NK-92 treated with Interleukin-12 subunit alpha and Interleukin-12 subunit beta, amount 100 ng/mL, for 24 hours (cell line): ENCODE measurements at regions not wholly inside any gene's neighbourhood (a gene's known extent, or its start where the extent isn't known, plus 50 kb on each side); places are given as distances from the start of the nearest gene placed in this dataset.

ENCODE experiments used
- DNase-seq: peaks from one replicate; lab custom pipeline; 2025; lab: John Stamatoyannopoulos, UW

DNA sequence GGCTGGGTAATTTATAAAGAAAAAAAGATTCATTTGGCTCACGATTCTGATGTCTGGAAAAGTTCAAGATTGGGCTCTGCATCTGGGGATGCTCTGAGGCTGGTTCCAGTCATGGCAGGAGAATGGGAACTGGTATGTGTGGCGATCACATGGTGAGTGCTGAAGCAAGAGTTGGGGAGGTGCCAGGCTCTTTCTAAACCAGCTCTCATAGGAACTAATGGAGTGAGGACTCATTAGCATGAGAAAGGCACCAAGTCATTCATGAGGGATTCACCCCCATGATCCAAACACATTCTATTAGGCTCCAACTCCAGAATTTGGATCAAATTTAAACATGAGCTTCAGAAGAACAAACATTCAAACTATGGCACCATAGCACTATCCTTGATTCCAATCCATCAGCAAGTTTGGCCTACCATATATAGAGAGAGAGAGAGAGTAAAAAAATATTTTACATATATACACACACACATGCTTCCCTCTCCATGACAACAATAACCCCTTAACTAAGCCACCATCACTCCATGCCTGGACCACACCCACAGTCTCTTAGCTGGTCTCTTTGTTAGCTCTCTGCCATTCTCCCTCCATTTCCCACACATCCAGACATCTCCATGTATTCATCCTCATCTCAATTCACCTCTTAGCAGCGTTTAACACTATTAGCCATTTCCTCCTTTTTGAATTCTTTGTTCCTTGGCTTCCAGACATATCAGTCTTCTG, 57.9 kb downstream of the NPY start:
- no peak for DNase-seq

DNA sequence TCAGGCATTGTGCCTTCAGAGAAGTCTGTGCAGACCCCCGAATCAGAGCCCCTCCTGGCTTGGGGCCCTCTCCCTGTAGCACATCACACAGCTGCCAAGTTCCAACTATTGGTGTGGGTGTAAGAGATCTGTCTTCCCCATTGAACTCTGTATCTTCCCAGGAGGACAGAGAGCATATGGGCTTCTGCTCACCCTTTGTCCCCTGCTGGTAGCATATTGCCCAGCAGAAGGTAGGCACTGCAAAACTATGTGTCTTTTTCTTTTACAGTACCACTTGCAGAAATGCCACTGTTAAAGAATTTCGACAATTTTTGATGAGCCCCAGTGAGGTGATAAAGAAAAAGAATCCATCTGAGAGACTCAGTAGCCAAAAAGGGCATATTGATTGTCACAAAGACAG, 59.6 kb downstream of the NPY start:
- no peak for DNase-seq

DNA sequence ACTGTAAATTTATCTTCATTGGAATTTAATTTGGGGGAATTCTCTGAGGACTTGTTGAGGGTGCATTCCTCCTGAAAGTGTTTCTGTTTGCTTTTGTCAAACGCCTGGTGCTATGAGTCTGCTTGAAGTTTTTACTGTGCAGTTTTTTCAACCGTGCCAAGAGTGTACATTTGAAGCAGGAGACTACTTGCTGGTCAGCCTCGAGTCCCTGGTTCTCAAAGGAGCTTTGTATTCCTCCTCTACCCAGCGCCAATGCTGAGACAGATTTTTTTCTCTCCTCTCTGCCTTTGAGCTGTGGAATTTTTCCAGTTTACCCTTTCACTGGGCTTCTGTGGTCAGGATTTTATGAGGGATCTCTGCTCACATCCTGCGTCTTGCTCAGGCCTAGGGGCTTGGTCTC, 62.1 kb downstream of the NPY start:
- DNase-seq: no peak

GRCh38 chr7:24346716-24347115, 62.7 kb downstream of the NPY start:
- no peak for DNase-seq

- no peak for DNase-seq
Measured at GRCh38 chr7:24349339-24349738, 65.3 kb downstream of the NPY start.

GRCh38 chr7:24354456-24354855, 70.5 kb downstream of the NPY start:
- no peak for DNase-seq

GRCh38 chr7:24356718-24357386, 72.9 kb downstream of the NPY start:
- DNase-seq: no peak

DNA sequence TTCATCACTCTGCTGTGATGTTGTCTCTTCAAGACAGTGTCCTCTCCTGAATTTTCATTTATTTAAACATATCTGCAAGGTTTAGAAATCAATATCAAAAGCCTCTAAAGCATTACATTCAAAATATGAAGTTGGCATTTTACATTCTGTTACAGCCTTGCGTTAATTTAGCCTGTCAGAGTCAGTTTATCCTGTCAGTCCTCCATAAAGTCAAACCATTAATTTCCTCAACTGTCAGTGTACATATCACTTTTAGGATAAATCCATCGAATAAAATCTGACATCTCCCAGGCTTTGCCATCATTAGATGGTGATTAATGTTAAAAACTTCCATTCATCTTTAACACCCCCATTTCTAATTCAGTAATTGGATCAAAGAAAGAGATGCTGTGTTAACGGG, 77.0 kb downstream of the NPY start:
- DNase-seq: no peak

- no peak for DNase-seq
Measured at GRCh38 chr7:24365606-24366005, 81.6 kb downstream of the NPY start.

DNA sequence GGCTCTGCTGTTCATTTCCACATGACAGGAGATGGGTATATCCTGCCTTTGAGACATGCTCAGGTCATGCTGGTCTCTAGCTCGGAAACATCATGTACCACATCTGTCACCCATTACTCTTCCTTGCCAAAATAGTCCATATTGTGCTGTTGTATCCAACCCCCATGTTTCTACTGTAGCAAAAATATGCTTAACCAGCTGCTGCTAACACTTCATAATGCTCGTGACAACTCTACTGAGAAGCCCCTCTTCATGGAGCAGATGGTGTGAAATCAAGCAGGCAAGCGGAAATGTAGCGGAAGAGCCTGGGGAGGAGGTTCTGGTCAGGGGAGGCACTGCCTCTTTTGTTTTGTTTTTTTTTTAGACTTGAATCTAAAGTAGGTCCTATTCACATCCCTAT, 82.9 kb downstream of the NPY start:
- DNase-seq: no peak

DNA sequence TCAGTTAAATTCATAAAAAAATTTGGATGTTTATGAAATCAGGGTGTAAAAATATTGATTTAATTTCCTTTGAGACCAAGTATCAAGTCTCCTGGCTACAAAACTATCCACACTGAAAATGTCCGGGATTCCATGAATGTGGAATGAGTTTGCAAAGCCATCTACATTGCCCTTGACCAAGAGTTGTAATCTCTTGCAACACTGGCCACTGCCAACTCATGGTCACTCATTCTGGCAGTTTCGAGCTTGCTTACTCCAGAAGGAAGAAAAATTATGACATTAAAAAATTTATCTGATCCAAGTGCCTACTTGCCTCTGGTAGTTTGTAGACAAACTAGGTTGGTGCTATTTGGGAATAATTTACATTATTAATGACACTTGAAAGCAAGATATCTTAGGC, 84.2 kb downstream of the NPY start:
- DNase-seq: no peak

- no peak for DNase-seq
Measured at GRCh38 chr7:24370541-24370940, 86.6 kb downstream of the NPY start.

- DNase-seq: no peak
Measured at GRCh38 chr7:24372961-24373955, 89.3 kb downstream of the NPY start.

DNA sequence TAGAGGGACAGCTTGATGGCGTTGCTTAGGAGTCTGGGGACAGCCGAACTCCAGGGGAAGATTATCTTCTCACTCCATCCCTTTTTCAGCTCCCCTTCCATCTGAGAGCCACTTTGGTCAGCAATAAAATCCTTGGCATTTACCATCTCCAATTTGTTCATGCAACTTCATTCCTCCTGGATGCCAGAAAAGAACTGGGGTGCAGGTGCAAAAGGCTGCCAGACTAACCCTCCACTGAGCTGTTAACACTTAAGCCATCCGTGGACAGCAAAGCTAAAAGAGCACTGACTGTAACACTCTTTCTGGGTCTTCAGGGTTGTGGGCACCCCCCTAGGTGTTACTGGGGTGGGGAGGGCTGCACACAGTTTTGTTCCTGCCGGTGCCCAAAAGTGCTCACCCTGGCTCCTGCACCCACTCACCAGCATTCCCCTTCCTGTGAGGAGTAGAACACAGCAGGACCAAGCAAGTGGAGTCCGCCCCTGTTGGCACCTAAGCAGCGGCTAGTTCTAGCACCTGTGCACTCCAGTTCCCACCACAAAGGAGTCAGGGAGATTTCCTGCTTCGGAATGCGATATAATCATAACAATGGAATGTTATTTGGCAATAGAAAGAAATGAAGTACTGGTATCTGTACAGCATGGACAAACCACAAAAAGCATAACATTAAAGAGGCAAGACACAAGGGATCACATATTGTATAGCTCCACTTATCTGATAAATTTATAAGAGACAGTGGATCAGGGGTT, 95.1 kb downstream of the NPY start:
- no peak for DNase-seq

DNA sequence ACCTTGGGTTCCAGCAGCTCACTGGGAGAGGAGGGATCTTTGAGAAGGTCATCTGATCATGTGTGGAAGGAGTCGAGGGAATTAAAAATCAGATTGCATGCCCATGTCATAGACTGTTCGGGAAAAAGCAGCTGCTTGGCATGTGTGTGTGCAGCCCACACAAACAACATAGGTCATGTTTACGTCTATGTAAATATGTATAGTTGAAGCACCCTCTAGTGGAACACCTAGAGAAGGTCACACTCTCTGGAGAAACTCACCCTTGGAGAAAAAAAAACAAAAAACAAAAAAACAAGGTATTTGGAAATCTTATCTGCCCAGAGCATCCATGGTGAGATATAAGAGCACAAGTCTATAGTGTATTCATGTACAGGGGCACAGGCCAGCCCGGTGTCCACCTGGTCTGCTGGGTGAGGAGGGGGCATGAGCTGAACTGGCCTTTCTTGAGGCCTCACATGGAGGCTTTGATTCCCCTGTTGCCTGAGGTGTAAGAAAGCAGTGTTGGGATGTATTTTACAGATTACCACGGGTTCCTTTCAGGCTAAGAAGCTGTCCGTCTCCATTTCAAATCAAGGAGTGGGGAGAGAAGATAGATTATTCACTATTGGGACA, 98.0 kb downstream of the NPY start:
- DNase-seq: no peak

DNA sequence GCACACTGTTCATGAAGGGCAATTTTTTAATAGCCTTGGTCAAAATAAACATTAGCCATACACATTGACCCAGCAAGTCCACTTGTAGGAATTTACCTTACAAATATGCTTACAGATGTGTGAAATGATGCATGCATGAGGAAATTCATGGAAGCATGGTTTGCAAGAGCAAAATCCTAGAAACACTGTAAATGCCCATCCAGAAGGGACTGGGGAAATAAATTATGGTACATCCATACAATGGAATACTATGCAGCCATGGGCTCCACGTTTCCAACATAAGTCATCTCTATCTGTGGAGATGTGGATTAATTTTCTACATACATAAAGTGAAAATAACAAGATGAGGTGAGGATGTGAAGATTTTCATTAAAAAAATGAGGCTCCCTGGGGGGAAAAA, 99.1 kb downstream of the NPY start:
- DNase-seq: no peak

DNA sequence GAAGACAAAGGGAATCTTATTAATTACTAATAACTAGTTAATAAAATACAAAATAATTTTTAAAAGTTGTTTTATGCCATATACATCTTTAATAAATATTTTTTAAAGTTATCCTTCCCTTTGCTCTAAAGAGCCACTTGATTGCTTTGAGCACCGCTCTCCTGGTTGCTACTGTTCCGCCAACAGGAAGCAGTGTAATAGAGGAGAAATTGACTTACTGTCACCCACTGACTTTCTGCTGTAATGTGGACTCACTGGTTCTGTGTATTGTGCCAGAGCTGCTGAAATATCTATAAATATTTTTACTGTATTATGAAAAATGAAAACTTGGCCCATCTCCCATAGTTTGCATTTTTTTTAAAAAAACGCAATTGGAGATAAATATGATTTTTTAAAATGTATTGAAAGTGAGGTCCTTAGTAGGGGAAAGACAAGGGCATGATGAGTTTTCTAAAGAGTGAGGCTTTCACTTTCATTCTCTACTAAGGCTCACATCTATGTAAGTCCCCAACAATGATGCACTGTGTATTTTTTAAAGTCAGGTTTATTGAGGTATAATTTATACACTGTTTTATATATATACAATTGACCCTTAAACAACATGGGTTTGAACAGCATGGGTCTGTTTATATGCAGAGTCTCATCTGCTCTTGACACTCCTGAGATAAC, 100.5 kb downstream of the NPY start:
- no peak for DNase-seq

DNA sequence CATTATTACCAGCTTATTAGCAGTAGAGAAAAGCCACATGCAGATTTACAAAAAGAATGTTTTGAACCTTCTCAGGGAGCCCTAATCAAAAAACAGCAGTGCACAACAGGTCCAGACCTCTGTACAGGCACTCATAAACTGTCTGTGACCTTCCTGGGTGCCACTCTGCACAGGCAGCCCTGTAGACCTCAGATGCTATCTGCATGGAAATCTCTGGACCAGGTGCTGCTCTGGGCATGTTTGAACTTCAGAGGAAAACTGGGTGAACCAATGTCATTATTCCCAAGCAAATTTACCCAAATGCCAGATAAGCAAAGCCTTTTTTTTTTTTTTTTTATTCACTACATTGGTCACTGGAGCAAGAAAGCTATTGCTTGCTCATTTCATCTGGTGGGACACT, 104.2 kb downstream of the NPY start:
- DNase-seq: no peak

DNA sequence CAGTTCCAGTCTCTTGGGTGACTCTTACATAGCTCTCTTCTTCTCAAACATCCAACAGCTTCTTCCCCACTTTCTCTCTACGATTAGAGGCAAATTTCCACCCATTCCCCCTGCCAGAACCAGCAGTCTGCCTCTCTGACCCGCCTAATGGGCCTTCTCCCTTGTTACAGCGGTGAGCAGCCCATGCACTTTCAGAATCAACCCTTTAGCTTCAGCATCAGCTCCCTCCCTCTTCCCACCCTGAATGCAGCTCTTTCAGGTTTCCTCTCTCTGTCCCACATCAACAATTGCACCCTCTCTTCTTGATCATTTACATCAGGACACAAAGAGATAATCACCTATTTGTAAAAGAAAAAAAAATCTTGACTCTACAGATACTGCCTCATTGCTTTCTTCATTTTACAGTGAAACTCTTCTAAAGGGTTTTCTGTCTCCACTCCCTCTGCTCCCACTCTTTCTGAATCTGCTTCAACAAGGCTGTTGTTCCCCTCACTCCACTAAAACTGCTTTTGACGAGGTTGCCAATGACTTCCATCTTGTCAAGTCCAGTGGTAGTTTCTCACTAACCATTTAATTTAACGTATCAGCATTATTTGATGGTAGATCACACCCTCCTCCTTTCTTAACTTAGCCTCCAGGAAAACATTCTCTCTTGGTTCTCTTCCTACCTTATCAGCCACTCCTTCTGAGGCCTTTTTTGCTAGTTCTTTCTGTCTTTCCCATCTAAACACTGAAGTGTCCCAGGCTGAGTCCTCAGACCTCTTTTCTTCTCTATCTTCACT, 106.6 kb downstream of the NPY start:
- DNase-seq: no peak

DNA sequence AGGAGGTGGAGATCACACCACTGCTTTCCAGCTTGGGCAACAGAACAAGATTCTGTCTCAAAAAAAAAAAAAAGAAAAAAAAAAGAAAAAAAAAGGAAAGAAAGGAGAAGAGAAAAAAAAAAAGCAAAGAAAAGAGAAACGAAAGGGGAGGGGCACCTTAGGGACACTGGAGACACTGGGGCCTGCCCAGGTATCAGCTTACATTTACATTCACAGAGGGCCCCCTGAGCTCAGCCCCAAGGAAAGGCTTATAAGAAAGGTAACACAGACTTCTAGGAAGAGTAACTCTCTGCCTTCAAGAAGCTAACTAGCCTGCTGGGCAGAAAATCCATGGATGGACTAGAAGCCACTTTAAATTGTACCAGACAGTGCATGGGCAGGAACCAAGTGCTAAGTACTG, 108.8 kb downstream of the NPY start:
- no peak for DNase-seq
